Inflammatory macrophage treated with lipopolysaccharide for 1 hour (primary cell): ENCODE measurements at regions not wholly inside any gene's neighbourhood (a gene's known extent, or its start where the extent isn't known, plus 50 kb on each side); places are given as distances from the start of the nearest gene placed in this dataset.
"Not testable (repeated sequence)": the region's sequence is repeated elsewhere in the genome, so short reads cannot be mapped to it uniquely, and the experiment has no call there.

ENCODE experiments used
- DNase-seq, 2 donors: peaks; one replicate each; pipeline ENCODE4 v3.0.0-alpha.2; 2020 to 2022

DNA sequence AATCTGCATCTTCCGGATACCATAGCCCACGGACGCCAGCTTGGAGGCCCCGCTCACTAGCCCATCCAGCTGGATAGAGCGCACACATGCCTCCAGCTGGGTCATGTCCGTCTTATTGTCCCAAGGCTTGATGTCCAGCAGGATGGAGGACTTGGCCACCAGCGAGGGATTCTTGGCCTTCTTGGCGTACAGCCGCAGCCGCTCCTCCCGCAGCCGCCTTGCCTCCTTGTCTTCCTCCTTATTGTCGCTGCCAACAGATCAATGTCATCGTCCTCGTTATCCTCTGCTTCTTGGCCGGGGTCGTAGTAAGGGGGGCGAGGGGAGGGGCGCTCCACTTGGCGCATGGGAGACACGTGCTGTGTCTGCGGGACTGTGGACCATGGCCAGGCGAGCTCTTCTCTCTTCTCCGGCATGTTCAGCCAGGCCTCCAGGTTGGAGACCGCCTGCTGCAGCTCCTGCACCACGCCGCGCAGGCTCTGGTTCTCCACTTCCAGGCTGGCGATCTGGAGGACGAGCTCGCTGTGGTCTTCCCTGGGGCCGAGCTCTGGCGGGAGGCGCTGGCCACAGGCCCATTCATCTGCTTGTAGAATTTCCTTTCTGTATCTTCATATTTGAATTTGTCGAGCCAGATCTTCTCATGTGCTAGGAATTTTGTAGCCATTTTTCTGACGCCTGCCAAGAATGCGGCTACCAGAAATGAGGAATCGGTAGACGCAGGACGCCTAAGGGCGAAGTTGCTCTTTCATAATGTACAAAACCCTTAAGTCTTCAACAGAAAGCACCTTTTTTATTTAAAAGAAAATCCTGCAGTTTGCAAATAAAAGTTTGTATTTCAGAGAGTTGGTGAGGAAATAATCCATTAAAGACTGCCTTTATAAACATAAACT is 60.1 kb upstream of the PTPRK start:
- no peak for DNase-seq

DNA sequence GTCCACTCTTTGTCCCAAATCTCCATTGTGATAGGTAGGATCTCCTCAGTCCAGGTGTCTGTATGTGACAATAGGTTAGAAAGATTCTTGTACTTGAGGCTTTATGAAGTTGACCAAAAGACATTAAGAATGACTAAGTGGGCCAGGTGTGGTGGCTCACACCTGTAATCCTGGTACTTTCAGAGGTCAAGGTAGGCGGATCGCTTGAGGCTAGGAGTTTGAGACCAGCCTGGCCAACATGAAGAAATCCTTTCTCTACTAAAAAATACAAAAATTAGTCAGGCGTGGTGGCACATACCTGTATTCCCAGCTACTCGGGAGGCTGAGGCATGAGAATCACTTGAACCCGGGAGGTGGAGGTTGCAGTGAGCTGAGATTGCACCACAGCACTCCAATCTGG is 54.9 kb upstream of the PTPRK start:
- not testable (repeated sequence) for DNase-seq

DNA sequence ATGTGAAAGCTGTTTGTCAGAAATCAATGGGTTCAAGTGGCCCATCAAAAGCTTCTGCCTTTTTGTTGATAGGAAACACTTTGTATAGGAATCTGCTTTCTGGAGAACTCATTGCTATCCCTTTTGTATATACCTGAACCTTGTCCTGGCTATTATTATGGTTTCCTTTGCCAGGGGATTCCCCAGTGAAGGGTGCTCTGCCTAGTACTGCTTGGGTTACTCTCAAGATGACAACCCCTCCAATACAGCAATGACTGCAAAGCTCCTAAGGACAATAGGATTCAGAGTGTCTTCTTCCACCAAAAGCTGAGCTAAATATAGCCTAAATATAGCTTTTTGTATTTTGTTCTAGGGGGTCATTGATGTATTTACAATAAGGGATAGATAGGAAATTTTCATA is 54.0 kb upstream of the PTPRK start:
- no peak for DNase-seq

DNA sequence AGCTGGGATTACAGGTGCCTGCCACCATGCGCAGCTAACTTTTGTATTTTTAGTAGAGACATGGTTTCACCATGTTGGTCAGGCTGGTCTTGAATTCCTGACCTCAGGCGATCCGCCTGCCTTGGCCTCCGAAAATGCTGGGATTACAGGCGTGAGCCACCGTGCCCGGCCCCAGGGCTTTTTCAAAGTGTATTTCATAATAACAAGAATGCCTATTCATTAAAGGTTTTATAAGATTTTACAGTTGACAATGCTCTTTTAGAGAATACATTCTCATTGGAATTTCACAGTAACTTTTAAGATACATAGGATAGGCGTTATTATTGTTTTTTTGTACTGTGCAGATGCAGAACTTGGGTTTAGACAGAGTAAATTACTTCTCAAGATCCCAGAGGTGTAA is 52.6 kb upstream of the PTPRK start:
- DNase-seq: no peak

DNA sequence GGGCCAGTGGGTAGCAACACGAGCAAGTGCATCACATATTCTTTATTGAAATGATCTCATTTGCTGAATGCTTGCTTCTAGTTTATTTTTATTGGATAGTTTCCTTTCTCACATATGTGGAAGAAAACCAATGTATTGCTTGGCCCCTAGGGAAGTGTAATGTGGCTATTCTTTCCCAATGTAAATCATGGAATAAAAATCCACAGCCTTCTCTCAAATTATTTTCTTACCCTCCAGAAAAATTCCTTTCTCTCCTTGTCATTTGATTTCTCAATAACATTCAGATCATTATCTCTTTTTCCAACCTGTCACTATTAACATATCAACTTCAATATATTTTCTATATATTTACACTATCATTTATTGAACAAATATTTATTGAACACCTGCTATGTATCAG is 51.9 kb upstream of the PTPRK start:
- DNase-seq: no peak

DNA sequence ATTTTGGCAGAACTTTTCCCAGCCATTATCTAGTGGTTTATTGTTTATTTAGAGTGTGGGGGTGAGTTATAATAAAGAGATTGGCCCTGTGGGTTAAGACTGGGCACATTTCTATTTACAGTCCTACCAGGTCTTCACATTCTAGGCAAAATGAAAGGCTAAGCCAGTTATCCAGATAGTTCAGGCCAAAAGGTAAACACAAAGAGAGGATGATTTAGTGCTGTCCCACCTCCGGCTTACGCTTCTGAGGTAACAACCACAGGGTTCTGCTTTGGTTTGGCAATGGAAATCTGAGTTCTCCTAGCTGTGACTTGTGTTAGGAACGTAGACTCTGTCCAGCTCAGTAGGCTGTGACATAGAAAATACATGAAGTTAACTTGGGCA is 50.3 kb upstream of the PTPRK start:
- no peak for DNase-seq

DNA sequence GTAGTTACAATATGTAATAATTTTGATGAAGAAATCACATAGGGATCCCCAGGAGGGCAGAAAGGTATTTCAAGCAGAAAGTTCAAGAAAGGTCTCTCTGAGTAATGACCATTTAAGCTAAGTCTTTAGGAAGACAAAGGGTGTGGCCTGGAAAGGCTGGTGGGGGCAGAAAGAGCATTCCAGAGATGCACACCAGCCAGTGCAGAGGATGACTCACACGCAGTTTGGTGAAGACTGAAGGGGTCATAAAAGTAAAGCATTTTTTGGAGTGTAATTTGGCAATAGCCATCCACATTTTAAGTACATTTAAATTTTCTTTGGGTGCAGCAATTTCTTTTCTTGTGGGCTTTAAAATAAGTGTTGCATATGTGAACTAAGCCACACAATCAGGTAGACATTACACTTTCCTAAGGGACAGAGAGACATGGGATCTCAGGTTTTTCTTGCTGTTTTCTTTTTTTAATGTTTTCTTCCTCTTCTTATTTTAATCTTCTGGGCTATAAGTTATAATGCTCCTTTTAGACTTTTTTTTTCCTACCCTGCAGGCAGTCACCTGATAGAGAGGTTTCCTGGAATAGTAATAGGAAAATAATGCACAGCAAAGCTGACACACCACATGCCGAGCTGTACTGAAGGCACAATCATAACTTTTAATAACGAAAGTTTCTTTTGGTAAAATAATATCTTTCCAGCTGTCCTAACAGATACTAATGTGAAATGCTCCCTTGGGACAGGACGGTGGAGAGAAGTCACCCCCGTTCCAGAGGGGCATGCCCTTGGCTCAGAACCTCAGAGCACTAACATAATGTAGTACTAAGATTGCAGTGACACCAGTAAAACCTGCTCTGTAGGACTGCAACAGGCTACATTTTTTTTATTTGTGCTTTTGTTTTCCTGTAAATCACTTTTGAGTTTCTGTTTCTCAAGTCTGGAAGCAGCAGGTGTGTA is 49.6 kb upstream of the PTPRK start:
- DNase-seq: no peak
